ENCODE measurements at regions not wholly inside any gene's neighbourhood (a gene's known extent, or its start where the extent isn't known, plus 50 kb on each side); places are given as distances from the start of the nearest gene placed in this dataset.

GRCh38 chr1:193456811-193457280 lies 270.4 kb upstream of the B3GALT2 start:
- H3K9ac ChIP-seq: no peak overlapping the region
- no peaks in the 10 kb centered on the region for H3K9me3 ChIP-seq (ENCODE audit: low read depth)
- Mint-ChIP-seq H3K9me3 (no peaks in the 10 kb centered on the region), H3K27ac (no peak overlapping the region), H3K4me1 (peaks cover 2% of the 10 kb centered on the region), H3K27me3 (ENCODE audit: insufficient read depth, low read depth) (no peaks in the 10 kb centered on the region), H3K36me3 (no peaks in the 10 kb centered on the region), H3K4me3 (no peak overlapping the region)
- H3K27me3 ChIP-seq: no peaks in the 10 kb centered on the region
- no peak overlapping the region for H3K4me2 ChIP-seq
- no peak overlapping the region for H3K4me3 ChIP-seq
- no peak for DNase-seq (ENCODE audit: low spot score)
- no peak overlapping the region for H2AFZ ChIP-seq (replicated peaks)
- H3K4me1 ChIP-seq: peaks cover 24% of the 10 kb centered on the region
- no peak overlapping the region for H3K27ac ChIP-seq
- H4K20me1 ChIP-seq (ENCODE audit: low read depth): no peaks in the 10 kb centered on the region
- TF ChIP-seq CTCF (IDR thresholded peaks at IDR 0.05) (no peak), EZH2 (IDR thresholded peaks at IDR 0.05) (no peak)
- no peaks in the 10 kb centered on the region for H3K36me3 ChIP-seq
- H3K79me2 ChIP-seq (ENCODE audit: low read depth): no peaks in the 10 kb centered on the region
- H3F3A ChIP-seq (ENCODE audit: low read depth): no peaks in the 10 kb centered on the region

GRCh38 chr1:193451606-193452005 lies 265.2 kb upstream of the B3GALT2 start:
- peaks cover 4% of the 10 kb centered on the region for H3K4me1 Mint-ChIP-seq

GRCh38 chr1:193451001-193451400 lies 264.6 kb upstream of the B3GALT2 start:
- Mint-ChIP-seq H3K4me3 (no peak overlapping the region), H3K4me1 (peaks cover 4% of the 10 kb centered on the region), H3K27ac (no peak overlapping the region), H3K27me3 (ENCODE audit: insufficient read depth, low read depth) (peaks cover 5% of the 10 kb centered on the region), H3K36me3 (no peaks in the 10 kb centered on the region), H3K9me3 (no peaks in the 10 kb centered on the region)
- Histone ChIP-seq H3K36me3 (no peaks in the 10 kb centered on the region), H3K27me3 (no peaks in the 10 kb centered on the region), H3K4me1 (no peaks in the 10 kb centered on the region), H2AFZ (replicated peaks) (no peak overlapping the region), H3K4me3 (no peak overlapping the region), H3K79me2 (ENCODE audit: low read depth) (no peaks in the 10 kb centered on the region), H4K20me1 (ENCODE audit: low read depth) (no peaks in the 10 kb centered on the region), H3K9ac (no peak overlapping the region), H3K27ac (no peak overlapping the region), H3K4me2 (no peak overlapping the region), H3F3A (ENCODE audit: low read depth) (no peaks in the 10 kb centered on the region), H3K9me3 (ENCODE audit: low read depth) (no peaks in the 10 kb centered on the region)
- DNase-seq (ENCODE audit: low spot score): no peak
- no peak for TF ChIP-seq EZH2phosphoT487 (IDR thresholded peaks at IDR 0.05)
- no peak for TF ChIP-seq EZH2 (IDR thresholded peaks at IDR 0.05)
- TF ChIP-seq CTCF (IDR thresholded peaks at IDR 0.05): no peak

More at GRCh38 chr1:193451606-193452005, 265.2 kb upstream of the B3GALT2 start:
- no peak for DNase-seq (ENCODE audit: low spot score)
- no peak overlapping the region for H3K4me2 ChIP-seq
- Mint-ChIP-seq H3K9me3 (no peaks in the 10 kb centered on the region), H3K27me3 (ENCODE audit: insufficient read depth, low read depth) (peaks cover 5% of the 10 kb centered on the region), H3K4me3 (no peak overlapping the region), H3K27ac (no peak overlapping the region), H3K36me3 (no peaks in the 10 kb centered on the region)
- H3K9ac ChIP-seq: no peak overlapping the region
- TF ChIP-seq EZH2 (IDR thresholded peaks at IDR 0.05): no peak
- TF ChIP-seq EZH2phosphoT487 (IDR thresholded peaks at IDR 0.05): no peak
- no peak overlapping the region for H3K27ac ChIP-seq
- no peak overlapping the region for H2AFZ ChIP-seq (replicated peaks)
- no peaks in the 10 kb centered on the region for H3K79me2 ChIP-seq (ENCODE audit: low read depth)
- no peaks in the 10 kb centered on the region for H3K36me3 ChIP-seq
- no peaks in the 10 kb centered on the region for H3F3A ChIP-seq (ENCODE audit: low read depth)
- no peaks in the 10 kb centered on the region for H3K4me1 ChIP-seq
- no peaks in the 10 kb centered on the region for H3K9me3 ChIP-seq (ENCODE audit: low read depth)
- no peaks in the 10 kb centered on the region for H3K27me3 ChIP-seq
- H4K20me1 ChIP-seq (ENCODE audit: low read depth): no peaks in the 10 kb centered on the region
- H3K4me3 ChIP-seq: no peak overlapping the region

GRCh38 chr1:193448682-193449461 lies 262.5 kb upstream of the B3GALT2 start:
- Mint-ChIP-seq H3K4me1 (peaks cover 4% of the 10 kb centered on the region), H3K9me3 (no peaks in the 10 kb centered on the region), H3K36me3 (no peaks in the 10 kb centered on the region), H3K4me3 (no peak overlapping the region), H3K27ac (no peak overlapping the region), H3K27me3 (ENCODE audit: insufficient read depth, low read depth) (peaks cover 5% of the 10 kb centered on the region)
- no peak overlapping the region for H3K4me3 ChIP-seq
- TF ChIP-seq EZH2phosphoT487 (IDR thresholded peaks at IDR 0.05) (no peak), EZH2 (IDR thresholded peaks at IDR 0.05) (no peak), CTCF (IDR thresholded peaks at IDR 0.05) (no peak)
- no peaks in the 10 kb centered on the region for H3K9me3 ChIP-seq (ENCODE audit: low read depth)
- no peak overlapping the region for H3K9ac ChIP-seq
- H3K4me2 ChIP-seq: no peak overlapping the region
- H3K4me1 ChIP-seq: no peaks in the 10 kb centered on the region
- no peaks in the 10 kb centered on the region for H3K27me3 ChIP-seq
- H2AFZ ChIP-seq (replicated peaks): no peak overlapping the region
- H4K20me1 ChIP-seq (ENCODE audit: low read depth): no peaks in the 10 kb centered on the region
- no peaks in the 10 kb centered on the region for H3K36me3 ChIP-seq
- DNase-seq (ENCODE audit: low spot score): no peak
- H3F3A ChIP-seq (ENCODE audit: low read depth): no peaks in the 10 kb centered on the region
- H3K27ac ChIP-seq: no peak overlapping the region
- H3K79me2 ChIP-seq (ENCODE audit: low read depth): no peaks in the 10 kb centered on the region

All from neural progenitor cell (in vitro differentiated cells).